ENCODE measurements at regions not wholly inside any gene's neighbourhood (a gene's known extent, or its start where the extent isn't known, plus 50 kb on each side); places are given as distances from the start of the nearest gene placed in this dataset.
"Not testable (repeated sequence)": the region's sequence is repeated elsewhere in the genome, so short reads cannot be mapped to it uniquely, and the experiment has no call there.

DNA sequence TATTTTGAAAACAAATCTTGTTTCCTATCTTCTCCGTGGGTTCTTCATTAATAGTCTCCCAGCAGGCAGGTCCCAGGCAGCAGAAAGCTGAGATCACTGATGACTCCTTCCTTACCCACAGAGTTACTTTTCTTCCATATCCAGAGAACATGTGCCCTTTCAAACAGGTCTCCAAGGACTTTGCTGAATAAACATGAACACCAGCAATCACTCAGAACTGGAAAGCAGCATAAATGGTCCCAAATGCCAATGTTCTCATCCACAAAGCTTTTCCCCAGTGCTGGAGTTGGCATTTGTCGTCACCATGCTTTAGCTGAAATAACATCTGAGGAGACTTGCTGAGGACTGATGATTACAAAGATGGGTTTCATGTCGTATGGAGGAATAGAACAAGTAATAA, 134.0 kb downstream of the YIPF5 start:
- Histone ChIP-seq H3K4me3 (no peak overlapping the region), H3K27ac (no peak overlapping the region), H3K36me3 (replicated peaks in 1 of 2) (no peaks in the 10 kb centered on the region), H3K27me3 (no peaks in the 10 kb centered on the region), H3K4me1 (replicated peaks in 1 of 2) (no peaks in the 10 kb centered on the region), H3K9me3 (replicated peaks in 1 of 3) (no peaks in the 10 kb centered on the region)
- intact Hi-C loops (cut with DNase I), result no loop called here
- DNase-seq, result no peak
- WGBS, 4 donors, result 65 to 76% (median 69%) methylated on average over 3 of the region's 3 CpGs
- no peak for TF ChIP-seq POLR2A (IDR thresholded peaks at IDR 0.05)
- no peak for TF ChIP-seq CTCF (IDR thresholded peaks at IDR 0.05)

DNA sequence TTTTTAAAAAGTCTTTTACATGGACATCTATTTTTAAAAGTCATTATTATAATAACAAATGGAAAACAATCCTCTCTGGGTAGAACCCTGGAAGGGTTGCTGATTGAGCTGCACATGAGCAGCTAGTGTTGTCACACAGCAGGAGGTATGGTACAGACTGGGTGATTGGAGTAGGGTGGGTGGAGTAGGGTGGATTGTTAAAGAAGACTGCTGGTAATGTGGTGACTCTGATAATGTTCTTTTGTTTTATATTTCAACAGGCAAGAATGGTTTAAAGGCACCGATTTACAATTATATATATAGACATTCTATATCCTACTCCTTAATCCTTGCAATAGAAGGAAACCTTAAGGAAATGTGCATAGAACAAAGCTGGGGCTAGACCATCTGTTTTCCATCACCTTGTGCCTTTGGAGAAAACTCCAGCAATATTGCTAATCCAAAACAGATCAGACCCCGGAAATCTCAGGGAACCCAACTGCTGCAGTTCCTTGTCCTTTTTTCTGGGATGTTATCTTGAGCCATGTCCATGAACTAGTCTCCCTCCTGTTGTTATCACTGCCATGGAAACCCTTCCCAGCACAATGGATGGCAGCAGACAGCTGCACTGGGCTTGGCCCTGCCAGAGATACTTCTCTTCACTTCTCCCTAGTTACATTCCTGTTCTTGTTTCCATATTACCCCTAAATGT, 129.7 kb downstream of the YIPF5 start:
- DNase-seq, result no peak
- H3K4me3 ChIP-seq, result no peak overlapping the region
- intact Hi-C loops (cut with DNase I), result no loop called here
- 69 to 86% (median 83%) methylated on average over 2 of the region's 2 CpGs for WGBS, 4 donors
- H3K9me3 ChIP-seq (replicated peaks in 1 of 3), result no peaks in the 10 kb centered on the region
- H3K27me3 ChIP-seq, result no peaks in the 10 kb centered on the region
- no peaks in the 10 kb centered on the region for H3K36me3 ChIP-seq (replicated peaks in 1 of 2)
- TF ChIP-seq POLR2A (IDR thresholded peaks at IDR 0.05) (no peak), CTCF (IDR thresholded peaks at IDR 0.05) (no peak)
- H3K27ac ChIP-seq, result no peak overlapping the region
- no peaks in the 10 kb centered on the region for H3K4me1 ChIP-seq (replicated peaks in 1 of 2)

DNA sequence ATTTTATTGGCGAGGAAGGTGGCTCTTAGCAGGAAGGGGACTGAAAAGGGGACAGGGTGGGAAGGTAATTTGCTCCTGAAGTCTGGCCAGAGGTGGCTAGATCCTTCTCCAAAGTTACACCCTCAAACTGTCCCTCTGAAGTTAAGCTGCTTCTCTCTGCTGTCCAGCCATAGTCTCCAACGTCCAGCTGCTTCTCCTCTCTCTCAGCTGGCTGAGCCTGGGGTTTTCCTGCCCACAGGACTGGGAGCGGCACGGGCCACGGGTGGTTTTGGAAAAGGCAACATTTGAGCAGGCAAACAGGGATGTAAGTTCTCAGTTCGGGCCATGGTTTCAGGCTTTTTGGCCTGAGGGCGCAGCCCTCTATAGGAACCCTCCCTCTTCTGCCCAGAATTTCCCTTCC, 128.3 kb downstream of the YIPF5 start:
- Histone ChIP-seq H3K4me1 (replicated peaks in 1 of 2) (no peaks in the 10 kb centered on the region), H3K4me3 (no peak overlapping the region), H3K9me3 (replicated peaks in 1 of 3) (no peaks in the 10 kb centered on the region), H3K36me3 (replicated peaks in 1 of 2) (no peaks in the 10 kb centered on the region), H3K27me3 (no peaks in the 10 kb centered on the region), H3K27ac (no peak overlapping the region)
- no peak for DNase-seq
- intact Hi-C loops (cut with DNase I), result no loop called here
- 71 to 81% (median 75%) methylated on average over 3 to 7 of the region's 7 CpGs for WGBS, 4 donors
- TF ChIP-seq CTCF (IDR thresholded peaks at IDR 0.05), result no peak
- TF ChIP-seq POLR2A (IDR thresholded peaks at IDR 0.05), result no peak

DNA sequence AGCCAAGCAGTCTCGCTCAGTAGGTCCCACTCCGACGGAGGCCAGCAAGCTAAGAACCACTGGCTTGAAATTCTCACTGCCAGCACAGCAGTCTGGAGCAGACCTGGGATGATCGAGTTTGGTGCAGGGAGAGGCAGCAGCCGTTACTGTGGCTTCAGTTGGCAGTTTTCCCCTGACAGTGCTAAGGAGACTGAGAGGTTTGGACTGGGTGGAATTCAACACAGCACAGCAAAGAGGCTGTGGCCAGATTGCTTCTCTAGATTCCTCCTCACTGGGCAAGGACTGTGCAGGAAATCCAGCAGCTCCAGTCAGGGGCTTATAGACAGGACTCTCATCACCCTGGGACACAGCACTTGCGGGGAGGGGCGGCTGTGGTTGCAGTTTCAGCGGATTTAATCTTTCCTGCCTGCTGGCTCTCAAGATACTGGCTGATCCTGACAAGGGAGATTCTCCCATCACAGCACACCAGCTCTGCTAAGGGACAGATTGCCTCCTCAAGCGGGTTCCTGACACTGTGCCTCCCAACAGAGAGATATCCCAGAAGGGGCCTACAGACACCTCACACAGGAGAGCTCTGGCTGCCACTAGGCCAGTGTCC, 122.1 kb downstream of the YIPF5 start:
- Histone ChIP-seq H3K9me3 (replicated peaks in 1 of 3) (no peaks in the 10 kb centered on the region), H3K4me3 (no peak overlapping the region), H3K36me3 (replicated peaks in 1 of 2) (no peaks in the 10 kb centered on the region), H3K4me1 (replicated peaks in 1 of 2) (no peaks in the 10 kb centered on the region), H3K27me3 (no peaks in the 10 kb centered on the region), H3K27ac (no peak overlapping the region)
- WGBS, 4 donors, result 59 to 76% (median 66%) methylated on average over 8 to 9 of the region's 9 CpGs
- no peak for TF ChIP-seq CTCF (IDR thresholded peaks at IDR 0.05)
- TF ChIP-seq POLR2A (IDR thresholded peaks at IDR 0.05), result no peak
- intact Hi-C loops (cut with DNase I), result no loop called here
- no peak for DNase-seq

- H3K27ac ChIP-seq; H3K9me3 ChIP-seq (replicated peaks in 1 of 3); H3K27me3 ChIP-seq; H3K4me3 ChIP-seq; intact Hi-C loops (cut with DNase I); H3K36me3 ChIP-seq (replicated peaks in 1 of 2); DNase-seq; H3K4me1 ChIP-seq (replicated peaks in 1 of 2): not testable (repeated sequence)
- WGBS, 4 donors, result 90 to 95% (median 92%) methylated on average over 3 to 6 of the region's 6 CpGs
These were observed 115.1 kb downstream of the YIPF5 start for GRCh38 chr5:144055391-144055790.

DNA sequence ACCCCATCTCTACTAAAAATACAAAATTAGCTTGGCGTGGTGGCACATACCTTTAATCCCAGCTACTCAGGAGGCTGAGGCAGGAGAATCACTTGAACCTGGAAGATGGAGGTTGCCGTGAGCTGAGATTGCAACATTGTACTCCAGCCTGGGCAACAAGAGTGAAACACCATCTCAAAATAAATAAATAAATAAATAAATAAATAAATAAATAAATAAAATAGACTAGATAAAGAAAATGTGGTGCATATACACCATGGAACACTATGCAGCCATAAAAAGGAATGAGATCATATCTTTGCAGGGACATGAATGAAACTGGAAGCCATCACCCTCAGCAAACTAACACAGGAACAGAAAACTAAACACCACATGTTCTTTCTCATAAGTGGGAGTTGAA, 110.4 kb downstream of the YIPF5 start:
- H3K27me3 ChIP-seq; H3K4me1 ChIP-seq (replicated peaks in 1 of 2); H3K9me3 ChIP-seq (replicated peaks in 1 of 3); H3K36me3 ChIP-seq (replicated peaks in 1 of 2); DNase-seq; H3K4me3 ChIP-seq; H3K27ac ChIP-seq; intact Hi-C loops (cut with DNase I): not testable (repeated sequence)
- WGBS, 4 donors, result 85 to 98% (median 93%) methylated on average over 2 of the region's 2 CpGs
